ENCODE measurements at regions not wholly inside any gene's neighbourhood (a gene's known extent, or its start where the extent isn't known, plus 50 kb on each side); places are given as distances from the start of the nearest gene placed in this dataset.
"Not testable (repeated sequence)": the region's sequence is repeated elsewhere in the genome, so short reads cannot be mapped to it uniquely, and the experiment has no call there.

- Histone ChIP-seq H3K4me1 (ENCODE audit: control insufficient read depth in 1 of 2, insufficient read depth in 2 of 2, low read length in 2 of 2) (no peaks in the 10 kb centered on the region), H3K27me3 (ENCODE audit: low read depth, low read length) (no peaks in the 10 kb centered on the region), H3K27ac (ENCODE audit: low read length) (no peak overlapping the region), H3K9me3 (ENCODE audit: control insufficient read depth in 1 of 2, low read length in 2 of 2) (no peaks in the 10 kb centered on the region), H3K36me3 (ENCODE audit: control insufficient read depth in 1 of 2, insufficient read depth in 2 of 2, low read length in 2 of 2) (no peaks in the 10 kb centered on the region), H3K4me3 (ENCODE audit: low read depth in 1 of 2, low read length in 2 of 2) (no peak overlapping the region)
These were observed 169.4 kb upstream of the TEX13C start for GRCh38 chrX:125150231-125150630.

GRCh38 chrX:125151146-125151545 lies 168.5 kb upstream of the TEX13C start:
- Histone ChIP-seq H3K4me1 (ENCODE audit: control insufficient read depth in 1 of 2, insufficient read depth in 2 of 2, low read length in 2 of 2) (no peaks in the 10 kb centered on the region), H3K4me3 (ENCODE audit: low read depth in 1 of 2, low read length in 2 of 2) (no peak overlapping the region), H3K27me3 (ENCODE audit: low read depth, low read length) (no peaks in the 10 kb centered on the region), H3K36me3 (ENCODE audit: control insufficient read depth in 1 of 2, insufficient read depth in 2 of 2, low read length in 2 of 2) (no peaks in the 10 kb centered on the region), H3K9me3 (ENCODE audit: control insufficient read depth in 1 of 2, low read length in 2 of 2) (no peaks in the 10 kb centered on the region), H3K27ac (ENCODE audit: low read length) (no peak overlapping the region)

- H3K4me3 ChIP-seq (ENCODE audit: low read depth in 1 of 2, low read length in 2 of 2), result no peak overlapping the region
- H3K4me1 ChIP-seq (ENCODE audit: control insufficient read depth in 1 of 2, insufficient read depth in 2 of 2, low read length in 2 of 2), result no peaks in the 10 kb centered on the region
These were observed 167.7 kb upstream of the TEX13C start for GRCh38 chrX:125152011-125152410.

GRCh38 chrX:125153621-125154020 lies 166.1 kb upstream of the TEX13C start:
- Histone ChIP-seq H3K36me3 (ENCODE audit: control insufficient read depth in 1 of 2, insufficient read depth in 2 of 2, low read length in 2 of 2) (no peaks in the 10 kb centered on the region), H3K27ac (ENCODE audit: low read length) (no peak overlapping the region), H3K9me3 (ENCODE audit: control insufficient read depth in 1 of 2, low read length in 2 of 2) (no peaks in the 10 kb centered on the region), H3K4me1 (ENCODE audit: control insufficient read depth in 1 of 2, insufficient read depth in 2 of 2, low read length in 2 of 2) (no peaks in the 10 kb centered on the region), H3K4me3 (ENCODE audit: low read depth in 1 of 2, low read length in 2 of 2) (no peak overlapping the region), H3K27me3 (ENCODE audit: low read depth, low read length) (no peaks in the 10 kb centered on the region)

More at GRCh38 chrX:125152011-125152410, 167.7 kb upstream of the TEX13C start:
- H3K27ac ChIP-seq (ENCODE audit: low read length), result no peak overlapping the region
- no peaks in the 10 kb centered on the region for H3K27me3 ChIP-seq (ENCODE audit: low read depth, low read length)
- H3K36me3 ChIP-seq (ENCODE audit: control insufficient read depth in 1 of 2, insufficient read depth in 2 of 2, low read length in 2 of 2), result no peaks in the 10 kb centered on the region
- no peaks in the 10 kb centered on the region for H3K9me3 ChIP-seq (ENCODE audit: control insufficient read depth in 1 of 2, low read length in 2 of 2)

- H3K27me3 ChIP-seq (ENCODE audit: low read depth, low read length); H3K4me3 ChIP-seq (ENCODE audit: low read depth in 1 of 2, low read length in 2 of 2); H3K4me1 ChIP-seq (ENCODE audit: control insufficient read depth in 1 of 2, insufficient read depth in 2 of 2, low read length in 2 of 2); H3K36me3 ChIP-seq (ENCODE audit: control insufficient read depth in 1 of 2, insufficient read depth in 2 of 2, low read length in 2 of 2); H3K27ac ChIP-seq (ENCODE audit: low read length); H3K9me3 ChIP-seq (ENCODE audit: control insufficient read depth in 1 of 2, low read length in 2 of 2): not testable (repeated sequence)
These were observed 165.1 kb upstream of the TEX13C start for GRCh38 chrX:125154288-125155257.

GRCh38 chrX:125155296-125156033 lies 164.2 kb upstream of the TEX13C start:
- not testable (repeated sequence) for H3K27me3 ChIP-seq (ENCODE audit: low read depth, low read length); H3K4me1 ChIP-seq (ENCODE audit: control insufficient read depth in 1 of 2, insufficient read depth in 2 of 2, low read length in 2 of 2); H3K27ac ChIP-seq (ENCODE audit: low read length); H3K9me3 ChIP-seq (ENCODE audit: control insufficient read depth in 1 of 2, low read length in 2 of 2); H3K4me3 ChIP-seq (ENCODE audit: low read depth in 1 of 2, low read length in 2 of 2); H3K36me3 ChIP-seq (ENCODE audit: control insufficient read depth in 1 of 2, insufficient read depth in 2 of 2, low read length in 2 of 2)

- Histone ChIP-seq H3K4me1 (ENCODE audit: control insufficient read depth in 1 of 2, insufficient read depth in 2 of 2, low read length in 2 of 2) (no peaks in the 10 kb centered on the region), H3K27ac (ENCODE audit: low read length) (no peak overlapping the region), H3K27me3 (ENCODE audit: low read depth, low read length) (no peaks in the 10 kb centered on the region), H3K9me3 (ENCODE audit: control insufficient read depth in 1 of 2, low read length in 2 of 2) (no peaks in the 10 kb centered on the region), H3K36me3 (ENCODE audit: control insufficient read depth in 1 of 2, insufficient read depth in 2 of 2, low read length in 2 of 2) (no peaks in the 10 kb centered on the region), H3K4me3 (ENCODE audit: low read depth in 1 of 2, low read length in 2 of 2) (no peak overlapping the region)
These were observed 149.2 kb upstream of the TEX13C start for GRCh38 chrX:125170459-125170858.

- Histone ChIP-seq H3K9me3 (ENCODE audit: control insufficient read depth in 1 of 2, low read length in 2 of 2) (no peaks in the 10 kb centered on the region), H3K27me3 (ENCODE audit: low read depth, low read length) (no peaks in the 10 kb centered on the region), H3K4me3 (ENCODE audit: low read depth in 1 of 2, low read length in 2 of 2) (no peak overlapping the region), H3K4me1 (ENCODE audit: control insufficient read depth in 1 of 2, insufficient read depth in 2 of 2, low read length in 2 of 2) (no peaks in the 10 kb centered on the region), H3K27ac (ENCODE audit: low read length) (no peak overlapping the region), H3K36me3 (ENCODE audit: control insufficient read depth in 1 of 2, insufficient read depth in 2 of 2, low read length in 2 of 2) (no peaks in the 10 kb centered on the region)
These were observed 147.1 kb upstream of the TEX13C start for GRCh38 chrX:125172531-125172930.

- Histone ChIP-seq H3K27ac (ENCODE audit: low read length) (no peak overlapping the region), H3K27me3 (ENCODE audit: low read depth, low read length) (no peaks in the 10 kb centered on the region), H3K9me3 (ENCODE audit: control insufficient read depth in 1 of 2, low read length in 2 of 2) (no peaks in the 10 kb centered on the region), H3K4me1 (ENCODE audit: control insufficient read depth in 1 of 2, insufficient read depth in 2 of 2, low read length in 2 of 2) (no peaks in the 10 kb centered on the region), H3K4me3 (ENCODE audit: low read depth in 1 of 2, low read length in 2 of 2) (no peak overlapping the region), H3K36me3 (ENCODE audit: control insufficient read depth in 1 of 2, insufficient read depth in 2 of 2, low read length in 2 of 2) (no peaks in the 10 kb centered on the region)
These were observed 143.6 kb upstream of the TEX13C start for GRCh38 chrX:125175991-125176584.

- H3K27me3 ChIP-seq (ENCODE audit: low read depth, low read length), result no peaks in the 10 kb centered on the region
- H3K36me3 ChIP-seq (ENCODE audit: control insufficient read depth in 1 of 2, insufficient read depth in 2 of 2, low read length in 2 of 2), result no peaks in the 10 kb centered on the region
- H3K9me3 ChIP-seq (ENCODE audit: control insufficient read depth in 1 of 2, low read length in 2 of 2), result no peaks in the 10 kb centered on the region
- no peak overlapping the region for H3K4me3 ChIP-seq (ENCODE audit: low read depth in 1 of 2, low read length in 2 of 2)
- H3K4me1 ChIP-seq (ENCODE audit: control insufficient read depth in 1 of 2, insufficient read depth in 2 of 2, low read length in 2 of 2), result no peaks in the 10 kb centered on the region
- no peak overlapping the region for H3K27ac ChIP-seq (ENCODE audit: low read length)
These were observed 125.8 kb upstream of the TEX13C start for GRCh38 chrX:125193921-125194320.

- H3K27me3 ChIP-seq (ENCODE audit: low read depth, low read length), result no peaks in the 10 kb centered on the region
- H3K9me3 ChIP-seq (ENCODE audit: control insufficient read depth in 1 of 2, low read length in 2 of 2), result no peaks in the 10 kb centered on the region
- H3K27ac ChIP-seq (ENCODE audit: low read length), result no peak overlapping the region
- no peaks in the 10 kb centered on the region for H3K36me3 ChIP-seq (ENCODE audit: control insufficient read depth in 1 of 2, insufficient read depth in 2 of 2, low read length in 2 of 2)
- no peaks in the 10 kb centered on the region for H3K4me1 ChIP-seq (ENCODE audit: control insufficient read depth in 1 of 2, insufficient read depth in 2 of 2, low read length in 2 of 2)
- no peak overlapping the region for H3K4me3 ChIP-seq (ENCODE audit: low read depth in 1 of 2, low read length in 2 of 2)
These were observed 121.1 kb upstream of the TEX13C start for GRCh38 chrX:125198546-125198945.
